ENCODE measurements at regions not wholly inside any gene's neighbourhood (a gene's known extent, or its start where the extent isn't known, plus 50 kb on each side); places are given as distances from the start of the nearest gene placed in this dataset.

DNA sequence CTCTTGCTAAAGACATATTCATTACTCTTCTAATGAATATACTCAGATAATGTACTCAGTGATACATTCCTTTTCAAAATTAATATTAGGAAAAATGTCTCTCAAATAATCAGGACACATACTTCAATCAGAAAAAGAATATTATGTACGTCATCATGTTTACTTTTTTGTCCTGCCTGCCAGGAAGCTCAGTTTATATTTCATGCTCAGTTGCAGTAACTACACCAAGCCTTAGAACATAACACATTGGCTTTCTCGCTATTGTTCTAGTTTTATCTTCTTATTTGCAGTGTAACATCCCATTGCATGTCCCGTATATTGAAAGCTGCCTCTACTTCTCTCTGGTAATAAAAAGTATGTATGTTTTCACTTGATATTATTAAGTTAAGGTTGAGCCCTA lies 181.5 kb upstream of the LPP start:
- no peaks in the 10 kb centered on the region for H3K36me3 Mint-ChIP-seq (ENCODE audit: low read depth)
- no peak for TF ChIP-seq CTCF (conservative IDR thresholded peaks at IDR 0.05)
- H3K27ac Mint-ChIP-seq (ENCODE audit: unreplicated experiment), result no peak overlapping the region
- DNase-seq (ENCODE audit: low read depth, low spot score), result no peak
- H3K4me3 Mint-ChIP-seq, result no peak overlapping the region
- H3K9me3 Mint-ChIP-seq, result peaks cover 1% of the 10 kb centered on the region
- H3K4me1 Mint-ChIP-seq, result no peaks in the 10 kb centered on the region
- peaks cover 3% of the 10 kb centered on the region for H3K27me3 Mint-ChIP-seq (ENCODE audit: low read depth)

DNA sequence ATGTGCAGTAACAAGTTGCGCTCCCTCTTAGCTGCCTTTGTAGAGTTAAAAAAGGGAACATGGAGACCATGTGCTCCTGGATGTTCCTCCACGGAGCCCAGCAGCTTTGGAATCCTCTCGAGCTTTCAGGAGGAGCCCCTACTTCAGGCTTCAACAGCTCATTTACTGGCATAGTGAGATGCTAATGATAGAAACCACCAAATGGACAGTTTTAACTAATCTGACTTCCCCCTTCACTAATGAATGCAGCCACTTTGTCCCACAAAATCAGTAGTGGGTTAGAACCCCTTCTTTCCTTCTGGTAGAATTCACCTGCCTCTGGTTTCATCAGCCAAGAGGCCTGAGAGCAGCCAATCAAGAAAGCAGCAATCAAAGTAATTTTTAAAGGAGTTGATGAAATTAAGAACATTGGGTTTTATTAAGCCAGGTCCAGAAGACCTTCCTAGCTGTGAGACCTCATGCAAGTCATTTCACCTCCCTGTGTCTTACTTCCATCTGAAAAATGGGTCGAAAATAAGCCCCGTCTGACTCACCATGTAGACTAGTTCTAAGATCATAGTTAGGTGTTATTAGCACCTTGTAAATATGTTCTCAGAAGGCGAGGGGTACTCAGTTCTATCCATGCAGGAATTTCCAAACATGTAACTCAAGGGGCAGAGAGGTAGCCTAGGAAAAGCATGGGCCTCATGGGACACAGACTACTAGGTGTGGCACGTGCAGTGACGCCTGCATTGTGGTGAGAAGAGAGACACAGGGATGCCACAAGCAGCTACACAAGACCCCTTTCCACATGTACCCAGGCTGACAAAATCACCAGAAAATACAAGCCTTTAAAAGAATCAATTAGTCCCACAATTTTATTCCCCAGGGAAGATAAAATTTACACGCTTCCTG lies 179.7 kb upstream of the LPP start:
- Mint-ChIP-seq H3K27me3 (ENCODE audit: low read depth) (peaks cover 3% of the 10 kb centered on the region), H3K4me3 (no peak overlapping the region), H3K27ac (ENCODE audit: unreplicated experiment) (no peak overlapping the region), H3K4me1 (no peaks in the 10 kb centered on the region), H3K36me3 (ENCODE audit: low read depth) (no peaks in the 10 kb centered on the region), H3K9me3 (peaks cover 4% of the 10 kb centered on the region)
- no peak for TF ChIP-seq CTCF (conservative IDR thresholded peaks at IDR 0.05)
- DNase-seq (ENCODE audit: low read depth, low spot score), result no peak

DNA sequence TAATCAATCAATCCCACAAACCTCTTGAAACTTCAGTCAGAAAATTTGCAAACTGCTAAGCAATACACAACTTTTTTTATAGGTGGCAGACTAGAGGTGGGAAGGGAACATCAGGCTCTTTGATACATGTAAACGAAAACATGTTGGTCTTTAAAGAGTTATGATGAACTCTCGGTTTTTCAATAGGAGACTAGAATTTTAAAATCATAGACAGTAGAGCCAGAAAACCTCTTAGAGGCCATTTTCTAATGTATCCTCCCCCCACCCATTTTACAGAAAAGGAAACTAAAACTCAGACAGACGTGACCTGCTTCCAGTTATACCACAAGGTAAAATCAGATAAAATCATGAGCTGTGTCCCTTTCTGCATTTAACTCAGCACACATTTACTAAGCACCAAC lies 179.1 kb upstream of the LPP start:
- peaks cover 4% of the 10 kb centered on the region for H3K9me3 Mint-ChIP-seq
- no peak for DNase-seq (ENCODE audit: low read depth, low spot score)
- no peak overlapping the region for H3K4me3 Mint-ChIP-seq
- no peak for TF ChIP-seq CTCF (conservative IDR thresholded peaks at IDR 0.05)
- H3K4me1 Mint-ChIP-seq, result no peaks in the 10 kb centered on the region
- H3K36me3 Mint-ChIP-seq (ENCODE audit: low read depth), result no peaks in the 10 kb centered on the region
- H3K27ac Mint-ChIP-seq (ENCODE audit: unreplicated experiment), result no peak overlapping the region
- peaks cover 3% of the 10 kb centered on the region for H3K27me3 Mint-ChIP-seq (ENCODE audit: low read depth)

DNA sequence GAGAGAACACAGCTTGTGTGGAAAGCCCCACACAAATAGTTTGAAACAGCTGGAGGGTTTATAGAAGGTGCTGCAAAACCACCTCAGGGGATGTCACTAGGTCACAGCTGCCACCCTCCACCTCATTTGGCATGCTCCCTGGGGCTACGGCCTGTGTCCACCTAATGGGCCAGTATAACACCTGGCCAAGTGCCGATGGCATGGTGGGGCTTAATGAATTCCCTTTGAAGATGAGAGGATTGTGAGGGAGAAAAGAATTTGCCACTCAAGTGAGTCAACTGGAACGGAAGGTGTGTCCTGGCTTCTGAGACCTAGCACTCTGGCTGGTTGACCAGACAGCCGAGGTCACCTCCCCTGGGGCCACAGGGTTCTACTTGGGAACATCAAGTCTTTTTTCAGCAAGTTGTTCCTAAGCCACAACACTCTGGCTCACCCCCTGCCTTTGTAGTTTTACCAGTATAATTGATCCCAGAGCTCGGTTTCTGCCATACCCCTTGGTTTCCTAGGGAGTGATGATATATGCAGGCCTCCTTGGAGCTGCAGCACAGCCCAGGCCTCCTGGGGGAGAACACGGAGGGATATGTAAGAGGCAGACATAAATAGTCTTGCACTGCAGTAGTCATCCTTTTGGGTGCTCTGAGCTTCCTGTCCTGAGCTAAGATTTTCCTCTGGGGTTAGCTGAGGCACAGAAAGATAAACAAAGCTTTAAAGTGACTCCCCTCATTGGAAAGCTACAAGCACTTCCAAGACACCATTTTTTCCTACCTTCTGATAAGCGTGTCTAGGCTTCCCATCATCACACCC lies 178.2 kb upstream of the LPP start:
- no peak for TF ChIP-seq CTCF (conservative IDR thresholded peaks at IDR 0.05)
- no peaks in the 10 kb centered on the region for H3K4me1 Mint-ChIP-seq
- no peak for DNase-seq (ENCODE audit: low read depth, low spot score)
- H3K27ac Mint-ChIP-seq (ENCODE audit: unreplicated experiment), result no peak overlapping the region
- H3K36me3 Mint-ChIP-seq (ENCODE audit: low read depth), result no peaks in the 10 kb centered on the region
- peaks cover 3% of the 10 kb centered on the region for H3K27me3 Mint-ChIP-seq (ENCODE audit: low read depth)
- peaks cover 4% of the 10 kb centered on the region for H3K9me3 Mint-ChIP-seq
- H3K4me3 Mint-ChIP-seq, result no peak overlapping the region

- Mint-ChIP-seq H3K4me1 (no peaks in the 10 kb centered on the region), H3K27ac (ENCODE audit: unreplicated experiment) (no peak overlapping the region), H3K27me3 (ENCODE audit: low read depth) (peaks cover 3% of the 10 kb centered on the region), H3K36me3 (ENCODE audit: low read depth) (no peaks in the 10 kb centered on the region), H3K4me3 (no peak overlapping the region), H3K9me3 (peaks cover 4% of the 10 kb centered on the region)
- DNase-seq (ENCODE audit: low read depth, low spot score), result no peak
- no peak for TF ChIP-seq CTCF (conservative IDR thresholded peaks at IDR 0.05)
Measured at GRCh38 chr3:187976365-187976900, 177.5 kb upstream of the LPP start.

All from neural crest cell (in vitro differentiated cells).